NB4 (cell line): ENCODE measurements at regions not wholly inside any gene's neighbourhood (a gene's known extent, or its start where the extent isn't known, plus 50 kb on each side); places are given as distances from the start of the nearest gene placed in this dataset.

Experiments
- CTCF ChIP-seq: IDR thresholded peaks from one replicate; pipeline ENCODE4 v1.5.1; 2012; ENCODE audit warnings: low read depth, low read length
- MYC ChIP-seq: IDR thresholded peaks from 2 replicates; pipeline ENCODE4 v1.6.1; 2011; ENCODE audit warnings: low read depth, low read length
- POLR2A ChIP-seq: IDR thresholded peaks from 2 replicates; pipeline ENCODE4 v1.6.1; 2011; ENCODE audit warnings: mild to moderate bottlenecking; ENCODE audit not compliant: insufficient read length; ENCODE audit errors: extremely low read depth

- no peak for TF ChIP-seq CTCF
- TF ChIP-seq POLR2A = no peak
- TF ChIP-seq MYC = no peak
These were observed 669.5 kb upstream of the GHITM start for GRCh38 chr10:83469728-83470331.
